Tibial nerve (tissue), 4 donors: ENCODE measurements at regions not wholly inside any gene's neighbourhood (a gene's known extent, or its start where the extent isn't known, plus 50 kb on each side); places are given as distances from the start of the nearest gene placed in this dataset.

ENCODE experiments used
- EP300 ChIP-seq, 2 donors: sonication (generic); formaldehyde crosslinking; IDR thresholded peaks; one replicate each; pipeline ENCODE4 v1.6.1; 2017; ENCODE audit warnings: antibody characterized with exemption in 2 of 2, mild to moderate bottlenecking in 1 of 2
- POLR2A ChIP-seq, 2 donors: fragments of 450-650 bp; IDR thresholded peaks; one replicate each; pipeline ENCODE4 v1.6.1; 2017; ENCODE audit warnings: antibody characterized with exemption in 2 of 2, mild to moderate bottlenecking in 2 of 2, moderate library complexity in 2 of 2
- TF ChIP-seq, protein P1 (sequence below), 5 experiments: fragments of 200-600 bp in 3 of 5; fragments of 450-650 bp in 2 of 5; sonication (generic) in 3 of 5; IDR thresholded peaks; one replicate each; pipeline ENCODE4 v1.5.1; 2016 to 2019; ENCODE audit warnings: antibody characterized with exemption in 5 of 5, mild to moderate bottlenecking in 3 of 5, moderate library complexity in 2 of 5

DNA sequence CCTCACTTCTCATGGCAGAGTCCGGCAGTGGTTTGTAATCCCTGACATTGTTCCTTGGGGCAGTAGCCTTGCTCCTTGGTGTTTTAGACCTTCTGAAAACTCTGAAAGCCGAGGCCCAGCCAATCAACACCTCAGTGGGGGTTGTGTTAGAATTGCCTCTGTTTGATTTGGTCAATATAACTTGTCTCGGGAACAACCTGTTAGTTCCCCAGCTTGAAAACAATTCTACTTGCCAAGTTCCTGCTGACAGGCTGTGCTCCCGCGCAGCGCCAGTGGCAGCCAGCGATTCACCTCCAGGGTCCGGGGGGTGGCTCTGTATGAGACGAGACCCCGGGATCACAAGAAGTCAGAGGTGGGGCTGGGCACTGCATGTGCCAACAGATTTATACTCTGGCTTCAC, 81.4 kb upstream of the MEDAG start:
- TF ChIP-seq POLR2A (IDR thresholded peaks at IDR 0.05) (no peak), EP300 (IDR thresholded peaks at IDR 0.05) (no peak)
- TF ChIP-seq, protein P1, sequence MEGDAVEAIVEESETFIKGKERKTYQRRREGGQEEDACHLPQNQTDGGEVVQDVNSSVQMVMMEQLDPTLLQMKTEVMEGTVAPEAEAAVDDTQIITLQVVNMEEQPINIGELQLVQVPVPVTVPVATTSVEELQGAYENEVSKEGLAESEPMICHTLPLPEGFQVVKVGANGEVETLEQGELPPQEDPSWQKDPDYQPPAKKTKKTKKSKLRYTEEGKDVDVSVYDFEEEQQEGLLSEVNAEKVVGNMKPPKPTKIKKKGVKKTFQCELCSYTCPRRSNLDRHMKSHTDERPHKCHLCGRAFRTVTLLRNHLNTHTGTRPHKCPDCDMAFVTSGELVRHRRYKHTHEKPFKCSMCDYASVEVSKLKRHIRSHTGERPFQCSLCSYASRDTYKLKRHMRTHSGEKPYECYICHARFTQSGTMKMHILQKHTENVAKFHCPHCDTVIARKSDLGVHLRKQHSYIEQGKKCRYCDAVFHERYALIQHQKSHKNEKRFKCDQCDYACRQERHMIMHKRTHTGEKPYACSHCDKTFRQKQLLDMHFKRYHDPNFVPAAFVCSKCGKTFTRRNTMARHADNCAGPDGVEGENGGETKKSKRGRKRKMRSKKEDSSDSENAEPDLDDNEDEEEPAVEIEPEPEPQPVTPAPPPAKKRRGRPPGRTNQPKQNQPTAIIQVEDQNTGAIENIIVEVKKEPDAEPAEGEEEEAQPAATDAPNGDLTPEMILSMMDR (IDR thresholded peaks at IDR 0.05): no peak
